HUES6 (cell line): ENCODE measurements at regions not wholly inside any gene's neighbourhood (a gene's known extent, or its start where the extent isn't known, plus 50 kb on each side); places are given as distances from the start of the nearest gene placed in this dataset.

Experiments used
- H3K27ac ChIP-seq: 2 replicates; pipeline ENCODE4 v1.7.0; 2013; ENCODE audit warnings: low read depth, mild to moderate bottlenecking, low read length, inconsistent platforms
- H3K27me3 ChIP-seq: 2 replicates; pipeline ENCODE4 v1.6.1; 2013; ENCODE audit warnings: low read length; ENCODE audit not compliant: control insufficient read depth, insufficient read depth
- H3K36me3 ChIP-seq: 2 replicates; pipeline ENCODE4 v1.6.1; 2013; ENCODE audit warnings: low read length; ENCODE audit not compliant: control insufficient read depth, insufficient read depth
- H3K4me1 ChIP-seq: 2 replicates; pipeline ENCODE4 v1.6.1; 2013; ENCODE audit warnings: low read length; ENCODE audit not compliant: control insufficient read depth, insufficient read depth
- H3K4me3 ChIP-seq: 2 replicates; pipeline ENCODE4 v1.5.1; 2013; ENCODE audit warnings: low read depth, low read length
- H3K9ac ChIP-seq: one replicate; pipeline ENCODE4 v1.6.1; 2013; ENCODE audit warnings: mild to moderate bottlenecking, low read length
- H3K9me3 ChIP-seq: 2 replicates; pipeline ENCODE4 v1.6.1; 2013; ENCODE audit warnings: low read depth, low read length; ENCODE audit not compliant: control insufficient read depth, insufficient read depth

GRCh38 chr2:51717312-51717711 is 685.4 kb upstream of the NRXN1 start:
- H3K4me3 ChIP-seq = no peak overlapping the region
- no peaks in the 10 kb centered on the region for H3K36me3 ChIP-seq
- H3K27ac ChIP-seq = no peak overlapping the region
- no peaks in the 10 kb centered on the region for H3K27me3 ChIP-seq
- no peak overlapping the region for H3K9ac ChIP-seq
- H3K4me1 ChIP-seq = no peaks in the 10 kb centered on the region
- H3K9me3 ChIP-seq = 0 out of 2 replicates have a peak, but pooled peaks cover 3% of the 10 kb centered on the region

- H3K36me3 ChIP-seq = no peaks in the 10 kb centered on the region
- H3K9ac ChIP-seq = no peak overlapping the region
- no peak overlapping the region for H3K27ac ChIP-seq
- no peak overlapping the region for H3K4me3 ChIP-seq
- 0 out of 2 replicates have a peak, but pooled peaks cover 3% of the 10 kb centered on the region for H3K9me3 ChIP-seq
- H3K27me3 ChIP-seq = no peaks in the 10 kb centered on the region
- H3K4me1 ChIP-seq = no peaks in the 10 kb centered on the region
Measured at GRCh38 chr2:51711766-51712165, 679.8 kb upstream of the NRXN1 start.

GRCh38 chr2:51710222-51710621 is 678.3 kb upstream of the NRXN1 start:
- H3K4me1 ChIP-seq = no peaks in the 10 kb centered on the region
- H3K4me3 ChIP-seq = no peak overlapping the region
- H3K9ac ChIP-seq = no peak overlapping the region
- no peaks in the 10 kb centered on the region for H3K36me3 ChIP-seq
- 0 out of 2 replicates have a peak, but pooled peaks cover 3% of the 10 kb centered on the region for H3K9me3 ChIP-seq
- H3K27me3 ChIP-seq = no peaks in the 10 kb centered on the region
- no peak overlapping the region for H3K27ac ChIP-seq

GRCh38 chr2:51707625-51708024 is 675.7 kb upstream of the NRXN1 start:
- Histone ChIP-seq H3K27ac (no peak overlapping the region), H3K4me1 (no peaks in the 10 kb centered on the region), H3K4me3 (no peak overlapping the region), H3K9me3 (no peaks in the 10 kb centered on the region), H3K27me3 (no peaks in the 10 kb centered on the region), H3K9ac (no peak overlapping the region), H3K36me3 (no peaks in the 10 kb centered on the region)

- no peaks in the 10 kb centered on the region for H3K4me1 ChIP-seq
- H3K4me3 ChIP-seq = no peak overlapping the region
- no peak overlapping the region for H3K9ac ChIP-seq
- H3K27me3 ChIP-seq = no peaks in the 10 kb centered on the region
- no peaks in the 10 kb centered on the region for H3K36me3 ChIP-seq
- no peaks in the 10 kb centered on the region for H3K9me3 ChIP-seq
- H3K27ac ChIP-seq = no peak overlapping the region
Measured at GRCh38 chr2:51706220-51706619, 674.3 kb upstream of the NRXN1 start.

GRCh38 chr2:51705417-51705816 is 673.5 kb upstream of the NRXN1 start:
- Histone ChIP-seq H3K27ac (no peak overlapping the region), H3K9me3 (no peaks in the 10 kb centered on the region), H3K4me3 (no peak overlapping the region), H3K4me1 (no peaks in the 10 kb centered on the region), H3K9ac (no peak overlapping the region), H3K36me3 (no peaks in the 10 kb centered on the region), H3K27me3 (no peaks in the 10 kb centered on the region)

GRCh38 chr2:51698021-51698420 is 666.1 kb upstream of the NRXN1 start:
- Histone ChIP-seq H3K27me3 (no peaks in the 10 kb centered on the region), H3K4me1 (no peaks in the 10 kb centered on the region), H3K36me3 (no peaks in the 10 kb centered on the region), H3K9me3 (no peaks in the 10 kb centered on the region), H3K9ac (no peak overlapping the region), H3K27ac (no peak overlapping the region), H3K4me3 (no peak overlapping the region)

GRCh38 chr2:51697095-51697494 is 665.2 kb upstream of the NRXN1 start:
- Histone ChIP-seq H3K36me3 (no peaks in the 10 kb centered on the region), H3K27me3 (no peaks in the 10 kb centered on the region), H3K9me3 (no peaks in the 10 kb centered on the region)

GRCh38 chr2:51695531-51695930 is 663.6 kb upstream of the NRXN1 start:
- H3K9ac ChIP-seq = no peak overlapping the region
- H3K4me1 ChIP-seq = no peaks in the 10 kb centered on the region
- H3K9me3 ChIP-seq = no peaks in the 10 kb centered on the region
- no peaks in the 10 kb centered on the region for H3K36me3 ChIP-seq
- no peaks in the 10 kb centered on the region for H3K27me3 ChIP-seq
- H3K27ac ChIP-seq = no peak overlapping the region
- no peak overlapping the region for H3K4me3 ChIP-seq

More at GRCh38 chr2:51697095-51697494, 665.2 kb upstream of the NRXN1 start:
- no peaks in the 10 kb centered on the region for H3K4me1 ChIP-seq
- H3K4me3 ChIP-seq = no peak overlapping the region
- H3K9ac ChIP-seq = no peak overlapping the region
- H3K27ac ChIP-seq = no peak overlapping the region

GRCh38 chr2:51693640-51694039 is 661.7 kb upstream of the NRXN1 start:
- no peaks in the 10 kb centered on the region for H3K4me1 ChIP-seq
- no peak overlapping the region for H3K9ac ChIP-seq
- H3K27ac ChIP-seq = no peak overlapping the region
- no peak overlapping the region for H3K4me3 ChIP-seq
- no peaks in the 10 kb centered on the region for H3K36me3 ChIP-seq
- H3K27me3 ChIP-seq = no peaks in the 10 kb centered on the region
- H3K9me3 ChIP-seq = no peaks in the 10 kb centered on the region

- Histone ChIP-seq H3K36me3 (no peaks in the 10 kb centered on the region), H3K4me3 (no peak overlapping the region), H3K4me1 (no peaks in the 10 kb centered on the region)
Measured at GRCh38 chr2:51681854-51682253, 649.9 kb upstream of the NRXN1 start.

GRCh38 chr2:51673628-51674027 is 641.7 kb upstream of the NRXN1 start:
- Histone ChIP-seq H3K4me3 (no peak overlapping the region), H3K4me1 (peaks cover 9% of the 10 kb centered on the region), H3K9ac (no peak overlapping the region), H3K27ac (no peak overlapping the region), H3K9me3 (no peaks in the 10 kb centered on the region), H3K27me3 (no peaks in the 10 kb centered on the region), H3K36me3 (no peaks in the 10 kb centered on the region)

More at GRCh38 chr2:51681854-51682253, 649.9 kb upstream of the NRXN1 start:
- Histone ChIP-seq H3K27ac (no peak overlapping the region), H3K9ac (no peak overlapping the region), H3K27me3 (no peaks in the 10 kb centered on the region), H3K9me3 (no peaks in the 10 kb centered on the region; the same call in 1 of the 2 replicates)
